ENCODE measurements at regions not wholly inside any gene's neighbourhood (a gene's known extent, or its start where the extent isn't known, plus 50 kb on each side); places are given as distances from the start of the nearest gene placed in this dataset.

DNA sequence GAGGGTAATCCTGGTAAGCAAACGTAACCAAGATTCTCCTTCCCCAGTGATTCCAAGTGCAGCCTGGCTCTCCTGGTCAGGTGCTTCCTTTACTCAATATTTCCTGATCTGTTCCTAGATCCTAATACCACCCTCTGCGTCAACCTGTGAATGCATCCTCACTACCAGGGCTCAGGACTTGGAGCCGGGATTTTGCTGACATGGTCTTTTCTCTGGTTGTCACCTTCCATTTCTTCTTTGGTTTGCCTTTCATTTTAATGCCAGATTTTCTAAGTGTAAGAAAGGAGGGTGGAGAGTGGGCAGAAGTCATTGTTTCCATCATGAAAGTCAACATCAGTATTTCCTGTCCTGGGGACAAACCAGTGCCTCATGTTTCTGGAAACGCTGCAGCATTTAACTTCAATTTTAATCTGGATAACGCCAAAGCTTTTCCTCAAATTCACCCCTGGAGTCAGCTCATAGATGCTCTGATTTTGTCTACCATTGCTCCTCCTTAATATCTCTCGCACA is 210.4 kb upstream of the ZNF32 start:
- no peak for TF ChIP-seq CTCF (IDR thresholded peaks at IDR 0.05)
- no peak for TF ChIP-seq POLR2A (IDR thresholded peaks at IDR 0.05)
